ENCODE measurements at regions not wholly inside any gene's neighbourhood (a gene's known extent, or its start where the extent isn't known, plus 50 kb on each side); places are given as distances from the start of the nearest gene placed in this dataset.

- TF ChIP-seq CTCF (IDR thresholded peaks at IDR 0.05) (no peak), POLR2A (IDR thresholded peaks at IDR 0.05) (no peak)
Observed at GRCh38 chr4:11182586-11183355, 245.9 kb downstream of the HS3ST1 start.
